ENCODE measurements at regions not wholly inside any gene's neighbourhood (a gene's known extent, or its start where the extent isn't known, plus 50 kb on each side); places are given as distances from the start of the nearest gene placed in this dataset.

DNA sequence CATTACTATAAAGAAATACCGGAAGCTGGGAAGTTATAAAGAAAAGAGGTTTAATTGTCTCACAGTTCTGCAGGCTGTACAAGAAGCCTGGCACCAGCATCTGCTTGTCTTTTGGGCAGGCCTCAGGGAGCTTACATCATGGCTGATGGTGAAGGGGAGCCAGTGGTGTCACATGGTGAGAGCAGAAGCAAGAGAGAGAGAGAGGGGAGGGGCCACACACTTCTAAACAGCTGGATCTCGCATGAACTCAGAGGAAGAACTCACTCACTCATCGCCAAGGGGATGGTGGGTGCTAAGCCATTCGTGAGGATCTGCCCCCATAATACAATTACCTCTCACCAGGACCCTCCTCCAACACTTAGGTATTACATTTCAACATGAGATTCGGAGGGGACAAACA, 51.8 kb upstream of the ANKRD34C start:
- POLR2A ChIA-PET: no interaction called here
- H3K4me1 Mint-ChIP-seq: no peaks in the 10 kb centered on the region
- H3K27ac Mint-ChIP-seq: no peak overlapping the region
- no peak for DNase-seq
- CTCF ChIA-PET: no interaction called here
- H3K9me3 Mint-ChIP-seq: peaks cover 21% of the 10 kb centered on the region
- H3K4me3 Mint-ChIP-seq: no peak overlapping the region
- no peak for ATAC-seq (ENCODE audit: low read depth)
- peaks cover 1% of the 10 kb centered on the region for H3K36me3 Mint-ChIP-seq (ENCODE audit: low read depth)
- H3K27me3 Mint-ChIP-seq: peaks cover 17% of the 10 kb centered on the region
- TF ChIP-seq, protein P1, sequence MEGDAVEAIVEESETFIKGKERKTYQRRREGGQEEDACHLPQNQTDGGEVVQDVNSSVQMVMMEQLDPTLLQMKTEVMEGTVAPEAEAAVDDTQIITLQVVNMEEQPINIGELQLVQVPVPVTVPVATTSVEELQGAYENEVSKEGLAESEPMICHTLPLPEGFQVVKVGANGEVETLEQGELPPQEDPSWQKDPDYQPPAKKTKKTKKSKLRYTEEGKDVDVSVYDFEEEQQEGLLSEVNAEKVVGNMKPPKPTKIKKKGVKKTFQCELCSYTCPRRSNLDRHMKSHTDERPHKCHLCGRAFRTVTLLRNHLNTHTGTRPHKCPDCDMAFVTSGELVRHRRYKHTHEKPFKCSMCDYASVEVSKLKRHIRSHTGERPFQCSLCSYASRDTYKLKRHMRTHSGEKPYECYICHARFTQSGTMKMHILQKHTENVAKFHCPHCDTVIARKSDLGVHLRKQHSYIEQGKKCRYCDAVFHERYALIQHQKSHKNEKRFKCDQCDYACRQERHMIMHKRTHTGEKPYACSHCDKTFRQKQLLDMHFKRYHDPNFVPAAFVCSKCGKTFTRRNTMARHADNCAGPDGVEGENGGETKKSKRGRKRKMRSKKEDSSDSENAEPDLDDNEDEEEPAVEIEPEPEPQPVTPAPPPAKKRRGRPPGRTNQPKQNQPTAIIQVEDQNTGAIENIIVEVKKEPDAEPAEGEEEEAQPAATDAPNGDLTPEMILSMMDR (IDR thresholded peaks at IDR 0.05): no peak
- intact Hi-C loops (cut with micrococcal nuclease): no loop called here

- ATAC-seq (ENCODE audit: low read depth): no peak
- H3K36me3 Mint-ChIP-seq (ENCODE audit: low read depth): no peaks in the 10 kb centered on the region
- ChIA-PET CTCF (no interaction called here), POLR2A (no interaction called here)
- peaks cover 4% of the 10 kb centered on the region for H3K9me3 Mint-ChIP-seq
- TF ChIP-seq, protein P1 (IDR thresholded peaks at IDR 0.05): no peak
- intact Hi-C loops (cut with micrococcal nuclease): no loop called here
- peaks cover 43% of the 10 kb centered on the region for H3K27me3 Mint-ChIP-seq
- H3K27ac Mint-ChIP-seq: no peak overlapping the region
- no peak overlapping the region for H3K4me3 Mint-ChIP-seq
- DNase-seq: no peak
- no peaks in the 10 kb centered on the region for H3K4me1 Mint-ChIP-seq
Observed at GRCh38 chr15:79222808-79223207, 59.7 kb upstream of the ANKRD34C start.

DNA sequence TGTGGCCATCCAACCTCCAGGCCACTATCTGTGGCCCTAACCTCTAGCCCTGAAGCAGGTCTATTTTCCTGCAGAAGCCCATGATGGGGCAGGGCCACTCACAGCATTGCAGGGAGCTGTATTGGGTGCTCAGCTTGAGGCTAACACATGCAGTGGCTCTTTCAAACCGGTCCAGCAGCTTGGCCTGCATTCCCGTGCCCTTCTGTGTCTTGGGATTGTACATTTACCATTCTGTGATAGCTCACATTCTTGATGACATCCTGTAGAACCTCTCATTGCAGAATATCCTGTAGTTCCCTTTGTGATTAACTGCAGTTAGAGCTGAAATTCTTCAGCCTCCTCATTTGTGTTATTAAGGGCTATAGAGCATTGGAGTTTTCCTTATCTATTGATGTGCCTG, 60.8 kb upstream of the ANKRD34C start:
- Mint-ChIP-seq H3K4me3 (no peak overlapping the region), H3K4me1 (no peaks in the 10 kb centered on the region), H3K9me3 (peaks cover 7% of the 10 kb centered on the region), H3K36me3 (ENCODE audit: low read depth) (no peaks in the 10 kb centered on the region), H3K27ac (no peak overlapping the region), H3K27me3 (peaks cover 46% of the 10 kb centered on the region)
- ATAC-seq (ENCODE audit: low read depth) (no peak), DNase-seq (no peak)
- POLR2A ChIA-PET: no interaction called here
- CTCF ChIA-PET: no interaction called here
- TF ChIP-seq, protein P1 (IDR thresholded peaks at IDR 0.05): no peak
- intact Hi-C loops (cut with micrococcal nuclease): no loop called here

DNA sequence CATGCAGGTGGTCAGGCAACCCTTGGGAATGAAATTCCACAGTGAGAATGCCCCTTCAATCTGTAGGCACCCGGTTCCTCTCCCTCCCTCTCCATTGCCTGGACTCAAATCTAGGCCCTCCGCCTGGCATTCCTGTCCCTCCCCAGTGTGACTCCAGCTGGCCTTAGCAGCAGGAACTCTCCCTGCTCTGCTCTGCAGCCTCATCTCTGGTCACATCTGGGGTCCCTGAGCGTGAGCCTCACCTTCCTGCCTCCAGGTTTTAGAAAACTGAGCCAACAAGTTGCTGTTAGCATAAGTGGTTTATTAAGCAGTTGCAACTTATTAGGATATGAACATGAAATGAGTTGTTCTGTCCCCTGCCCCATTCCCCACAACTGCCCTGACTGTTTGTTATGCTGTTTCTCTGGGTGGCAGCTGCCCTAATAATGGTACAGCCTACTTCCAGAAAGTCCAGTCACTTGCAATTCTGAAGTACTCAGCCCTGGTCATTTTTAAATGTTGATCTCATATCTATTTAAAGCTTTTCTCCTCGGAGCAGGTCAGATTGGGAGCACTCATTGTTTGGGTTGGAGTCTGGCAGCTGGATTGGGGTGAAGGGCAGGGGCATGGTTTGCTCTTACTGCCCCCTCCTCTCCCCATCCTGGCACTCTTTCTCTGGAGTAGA, 63.0 kb upstream of the ANKRD34C start:
- TF ChIP-seq, protein P1 (IDR thresholded peaks at IDR 0.05): no peak
- H3K36me3 Mint-ChIP-seq (ENCODE audit: low read depth): no peaks in the 10 kb centered on the region
- H3K27ac Mint-ChIP-seq: no peak overlapping the region
- POLR2A ChIA-PET: no interaction called here
- H3K27me3 Mint-ChIP-seq: peaks cover 49% of the 10 kb centered on the region
- no peaks in the 10 kb centered on the region for H3K4me1 Mint-ChIP-seq
- H3K4me3 Mint-ChIP-seq: no peak overlapping the region
- CTCF ChIA-PET: no interaction called here
- intact Hi-C loops (cut with micrococcal nuclease): no loop called here
- ATAC-seq (ENCODE audit: low read depth) (no peak), DNase-seq (no peak)
- peaks cover 7% of the 10 kb centered on the region for H3K9me3 Mint-ChIP-seq

GRCh38 chr15:79218588-79219200, 63.8 kb upstream of the ANKRD34C start:
- DNase-seq: no peak
- intact Hi-C loops (cut with micrococcal nuclease): no loop called here
- no peak overlapping the region for H3K4me3 Mint-ChIP-seq
- no peak overlapping the region for H3K27ac Mint-ChIP-seq
- peaks cover 7% of the 10 kb centered on the region for H3K9me3 Mint-ChIP-seq
- peaks cover 52% of the 10 kb centered on the region for H3K27me3 Mint-ChIP-seq
- TF ChIP-seq, protein P1 (IDR thresholded peaks at IDR 0.05): no peak
- no peaks in the 10 kb centered on the region for H3K4me1 Mint-ChIP-seq
- ChIA-PET CTCF (no interaction called here), POLR2A (no interaction called here)
- no peak for ATAC-seq (ENCODE audit: low read depth)
- no peaks in the 10 kb centered on the region for H3K36me3 Mint-ChIP-seq (ENCODE audit: low read depth)

Data from activated B cell treated with CpG ODN at 0.5 μM for 24 hours (primary cell).